ENCODE measurements at regions not wholly inside any gene's neighbourhood (a gene's known extent, or its start where the extent isn't known, plus 50 kb on each side); places are given as distances from the start of the nearest gene placed in this dataset.

GRCh38 chr10:101293007-101293723 lies 60.8 kb upstream of the BTRC start:
- TF ChIP-seq CTCF (IDR thresholded peaks at IDR 0.05) (no peak), POLR2A (IDR thresholded peaks at IDR 0.05) (no peak)

Data from adrenal gland (tissue), 5 donors.